ENCODE measurements at regions not wholly inside any gene's neighbourhood (a gene's known extent, or its start where the extent isn't known, plus 50 kb on each side); places are given as distances from the start of the nearest gene placed in this dataset.

DNA sequence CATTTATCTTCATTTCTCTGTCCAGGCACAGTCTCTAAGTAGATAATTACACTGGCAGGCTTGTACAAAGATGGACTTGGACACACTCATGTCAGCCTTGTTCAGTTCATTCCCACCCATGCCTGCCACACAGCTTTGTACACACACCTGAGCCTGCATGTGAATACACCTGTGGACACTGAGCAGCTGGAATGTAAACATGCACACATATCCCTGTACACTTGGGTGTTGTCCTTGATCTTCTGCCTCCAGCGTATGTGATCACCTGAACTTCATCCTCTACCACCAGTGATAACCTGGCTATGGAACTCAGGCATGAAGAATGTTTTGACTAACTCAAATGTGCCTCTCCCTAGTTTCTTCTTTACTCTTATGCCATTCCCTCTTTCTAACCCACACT lies 190.6 kb downstream of the DHX35 start (continued):
- TF ChIP-seq, protein P1, sequence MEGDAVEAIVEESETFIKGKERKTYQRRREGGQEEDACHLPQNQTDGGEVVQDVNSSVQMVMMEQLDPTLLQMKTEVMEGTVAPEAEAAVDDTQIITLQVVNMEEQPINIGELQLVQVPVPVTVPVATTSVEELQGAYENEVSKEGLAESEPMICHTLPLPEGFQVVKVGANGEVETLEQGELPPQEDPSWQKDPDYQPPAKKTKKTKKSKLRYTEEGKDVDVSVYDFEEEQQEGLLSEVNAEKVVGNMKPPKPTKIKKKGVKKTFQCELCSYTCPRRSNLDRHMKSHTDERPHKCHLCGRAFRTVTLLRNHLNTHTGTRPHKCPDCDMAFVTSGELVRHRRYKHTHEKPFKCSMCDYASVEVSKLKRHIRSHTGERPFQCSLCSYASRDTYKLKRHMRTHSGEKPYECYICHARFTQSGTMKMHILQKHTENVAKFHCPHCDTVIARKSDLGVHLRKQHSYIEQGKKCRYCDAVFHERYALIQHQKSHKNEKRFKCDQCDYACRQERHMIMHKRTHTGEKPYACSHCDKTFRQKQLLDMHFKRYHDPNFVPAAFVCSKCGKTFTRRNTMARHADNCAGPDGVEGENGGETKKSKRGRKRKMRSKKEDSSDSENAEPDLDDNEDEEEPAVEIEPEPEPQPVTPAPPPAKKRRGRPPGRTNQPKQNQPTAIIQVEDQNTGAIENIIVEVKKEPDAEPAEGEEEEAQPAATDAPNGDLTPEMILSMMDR (IDR thresholded peaks at IDR 0.05; ENCODE audit: control extremely low read depth in 1 of 3, insufficient read depth in 1 of 3, low read depth in 1 of 3, low read length in 3 of 3), result no peak
- TF ChIP-seq EZH2 (IDR thresholded peaks at IDR 0.05; ENCODE audit: low read depth, low read length, severe bottlenecking), result no peak
- no peak for TF ChIP-seq SUZ12 (IDR thresholded peaks at IDR 0.05; ENCODE audit: low read length)
- no peak for TF ChIP-seq GTF2F1 (IDR thresholded peaks at IDR 0.05; ENCODE audit: borderline replicate concordance, low read depth, low read length)
- TF ChIP-seq JUN (IDR thresholded peaks at IDR 0.05; ENCODE audit: low read depth, low read length), result no peak
- no peak for TF ChIP-seq SRF (IDR thresholded peaks at IDR 0.05; ENCODE audit: low read depth, low read length)
